Panc1 (cell line): ENCODE measurements at regions not wholly inside any gene's neighbourhood (a gene's known extent, or its start where the extent isn't known, plus 50 kb on each side); places are given as distances from the start of the nearest gene placed in this dataset.

Experiments
- ATAC-seq: fragments of 200-7000 bp; cut with Tn5 transposase; 2 replicates; pipeline ENCODE4 v1.9.1; 2020; ENCODE audit warnings: mild to moderate bottlenecking, moderate library complexity
- BruUV-seq: library from RNA; stranded (reverse); fragments of 400-500 nt; replicated peaks from 2 replicates; lab custom pipeline; 2021; lab: Mats Ljungman, UMichigan
- CTCF ChIA-PET: fragments of 300-600 bp; sonication (Branson Sonifier 250); formaldehyde crosslinking; loops from one replicate; lab custom pipeline; 2022; ENCODE audit warnings: antibody characterized with exemption; lab: Charles Lee
- POLR2A ChIA-PET: fragments of 300-600 bp; sonication (Branson Sonifier 250); formaldehyde crosslinking; loops from one replicate; lab custom pipeline; 2022; ENCODE audit warnings: antibody characterized with exemption; lab: Charles Lee
- DNase-seq: peaks from one replicate; pipeline ENCODE4 v3.0.0-alpha.2; 2010; ENCODE audit warnings: low read depth, low spot score
- H3K27ac ChIP-seq: 2 replicates; pipeline ENCODE4 v1.5.1; 2011; ENCODE audit warnings: mild to moderate bottlenecking, low read length, inconsistent platforms
- H3K27me3 ChIP-seq: fragments of 200-500 bp; sonication (Bioruptor generic); 2 replicates; pipeline ENCODE4 v1.6.0; 2014; ENCODE audit warnings: low read length, inconsistent platforms; ENCODE audit not compliant: control insufficient read depth, insufficient read depth
- H3K36me3 ChIP-seq: fragments of 200-500 bp; sonication (Bioruptor generic); 2 replicates; pipeline ENCODE4 v1.5.1; 2014; ENCODE audit warnings: inconsistent platforms, mild to moderate bottlenecking, low read length, moderate library complexity; ENCODE audit not compliant: control insufficient read depth, insufficient read depth
- H3K4me1 ChIP-seq: 2 replicates; pipeline ENCODE4 v1.5.1; 2011; ENCODE audit warnings: inconsistent platforms, mild to moderate bottlenecking, low read length, moderate library complexity; ENCODE audit not compliant: control insufficient read depth, insufficient read depth
- H3K4me3 ChIP-seq, 2 experiments: 2 replicates each; pipeline ENCODE4 v1.5.1; 2011 to 2012; ENCODE audit warnings: low read depth in 2 of 2, low read length in 2 of 2, mild to moderate bottlenecking in 2 of 2, inconsistent platforms in 1 of 2, moderate library complexity in 1 of 2
- H3K9me3 ChIP-seq: fragments of 200-500 bp; sonication (Bioruptor generic); 2 replicates; pipeline ENCODE4 v1.5.1; 2014; ENCODE audit warnings: low read depth, mild to moderate bottlenecking, inconsistent platforms, low read length, moderate library complexity; ENCODE audit not compliant: control insufficient read depth, insufficient read depth
- CTCF ChIP-seq: fragments of 450-650 bp; IDR thresholded peaks from 2 replicates; pipeline ENCODE4 v1.5.1; 2017; ENCODE audit warnings: mild to moderate bottlenecking
- POLR2AphosphoS5 ChIP-seq: IDR thresholded peaks from 2 replicates; pipeline ENCODE4 v1.6.1; 2012; ENCODE audit warnings: mild to moderate bottlenecking, low read depth, low read length, moderate library complexity
- REST ChIP-seq, 2 experiments: IDR thresholded peaks; 2 replicates each; pipeline ENCODE4 v1.6.1; 2011 to 2012; ENCODE audit warnings: low read depth in 2 of 2, control low read depth in 1 of 2, low read length in 1 of 2, mild to moderate bottlenecking in 1 of 2, moderate library complexity in 1 of 2; ENCODE audit not compliant: insufficient read depth in 1 of 2
- SIN3A ChIP-seq: IDR thresholded peaks from 2 replicates; pipeline ENCODE4 v1.6.1; 2012; ENCODE audit warnings: low read depth, mild to moderate bottlenecking, low read length, moderate library complexity, borderline replicate concordance; ENCODE audit not compliant: insufficient read depth
- TCF7L2 ChIP-seq: IDR thresholded peaks from 2 replicates; pipeline ENCODE4 v1.6.1; 2011; ENCODE audit warnings: mild to moderate bottlenecking, low read depth, low read length, inconsistent platforms
- in situ Hi-C: cut with HindIII; loops from 2 replicates; pipeline ENCODE4 v1.10.0; 2016; ENCODE audit warnings: low sequenced_read_pairs, low pct_unique_long_range_greater_than_20kb
- intact Hi-C: fragments of 100-400 bp; cut with micrococcal nuclease; formaldehyde crosslinking; loops from one replicate; pipeline ENCODE4 v1.10.0; 2022; ENCODE audit not compliant: unreplicated experiment

GRCh38 chr15:95290176-95290974, 1040.1 kb upstream of the NR2F2 start:
- Histone ChIP-seq H3K36me3 (no peaks in the 10 kb centered on the region), H3K4me3 (no peak overlapping the region), H3K27me3 (no peaks in the 10 kb centered on the region), H3K9me3 (no peaks in the 10 kb centered on the region), H3K4me1 (no peaks in the 10 kb centered on the region), H3K27ac (no peak overlapping the region)
- DNase-seq (no peak), ATAC-seq (no peak)
- BruUV-seq, result no TSS peak
- POLR2A ChIA-PET, result no interaction called here
- no peak for TF ChIP-seq SIN3A
- TF ChIP-seq REST (IDR thresholded peaks at IDR 0.05; ENCODE audit: insufficient read depth in 1 of 2, low read depth in 2 of 2, low read length in 1 of 2), result no peak
- TF ChIP-seq CTCF, result no peak
- no peak for TF ChIP-seq POLR2AphosphoS5
- TF ChIP-seq TCF7L2, result no peak
- CTCF ChIA-PET, result interaction anchor here (0.7 kb wide), 1 partner anchor 32 kb away, joined by 18 read pairs; no protein-coding TSS in a partner anchor
- intact Hi-C loops (loop anchor here (5.0 kb wide), 1 partner anchor 263 kb away; no protein-coding TSS in a partner anchor), in situ Hi-C loops (no loop called here)

- no peaks in the 10 kb centered on the region for H3K27me3 ChIP-seq
- BruUV-seq, result no TSS peak
- no peaks in the 10 kb centered on the region for H3K9me3 ChIP-seq
- CTCF ChIA-PET, result no interaction called here
- no peaks in the 10 kb centered on the region for H3K36me3 ChIP-seq
- no peaks in the 10 kb centered on the region for H3K4me1 ChIP-seq
- in situ Hi-C loops (no loop called here), intact Hi-C loops (loop anchor here (5.0 kb wide), 1 partner anchor 265 kb away; no protein-coding TSS in a partner anchor)
- no peak; the same call in 1 of the 2 replicates for ATAC-seq
- no peak for DNase-seq
- H3K27ac ChIP-seq, result no peak overlapping the region
- H3K4me3 ChIP-seq, result no peak overlapping the region
- POLR2A ChIA-PET, result interaction anchor here (0.6 kb wide), 1 partner anchor 86 kb away, joined by 3 read pairs; no protein-coding TSS in a partner anchor
- TF ChIP-seq POLR2AphosphoS5 (no peak), CTCF (peak; percentile 70; the same call in 1 of the 2 replicates)
These were observed 1038.5 kb upstream of the NR2F2 start for GRCh38 chr15:95291898-95292472.
